Testis (tissue), 2 donors: ENCODE measurements at regions not wholly inside any gene's neighbourhood (a gene's known extent, or its start where the extent isn't known, plus 50 kb on each side); places are given as distances from the start of the nearest gene placed in this dataset.
"Not testable (repeated sequence)": the region's sequence is repeated elsewhere in the genome, so short reads cannot be mapped to it uniquely, and the experiment has no call there.

Experiments
- DNase-seq: peaks from one replicate; pipeline ENCODE4 v3.0.0-alpha.2; 2019
- H3K27ac ChIP-seq, 2 donors: fragments of 200-600 bp; sonication (generic); one replicate each; pipeline ENCODE4 v1.5.1; 2019
- H3K27me3 ChIP-seq: fragments of 200-600 bp; sonication (generic); one replicate; pipeline ENCODE4 v1.5.1; 2019
- H3K36me3 ChIP-seq: fragments of 200-600 bp; sonication (generic); one replicate; pipeline ENCODE4 v1.5.1; 2017; ENCODE audit warnings: low read depth; ENCODE audit errors: missing control alignments
- H3K4me1 ChIP-seq: fragments of 200-600 bp; sonication (generic); one replicate; pipeline ENCODE4 v1.5.1; 2019
- H3K4me3 ChIP-seq, 2 donors: fragments of 200-600 bp; sonication (generic); one replicate each; pipeline ENCODE4 v1.5.1; 2017 to 2019
- H3K9me3 ChIP-seq: fragments of 200-600 bp; sonication (generic); one replicate; pipeline ENCODE4 v1.5.1; 2017
- POLR2A ChIP-seq: fragments of 450-650 bp; IDR thresholded peaks from one replicate; pipeline ENCODE4 v1.6.1; 2017; ENCODE audit warnings: antibody characterized with exemption, mild to moderate bottlenecking, moderate library complexity
- WGBS, 2 donors: methylation state at CpG; one replicate each; pipeline ENCODE4 v1.1.5; 2018; 5-methylcytosine and 5-hydroxymethylcytosine counted together
- intact Hi-C: fragments of 100-400 bp; cut with DNase I; formaldehyde crosslinking; loops from one replicate; pipeline ENCODE4 v1.15.1; 2023; ENCODE audit warnings: low total_unique reads
- TF ChIP-seq, protein P1 (sequence below), 3 experiments: fragments of 450-650 bp in 2 of 3; fragments of 200-600 bp in 1 of 3; sonication (generic) in 1 of 3; IDR thresholded peaks; one replicate each; pipeline ENCODE4 v1.5.1; 2016 to 2019; ENCODE audit warnings: antibody characterized with exemption in 3 of 3, mild to moderate bottlenecking in 2 of 3, moderate library complexity in 1 of 3

DNA sequence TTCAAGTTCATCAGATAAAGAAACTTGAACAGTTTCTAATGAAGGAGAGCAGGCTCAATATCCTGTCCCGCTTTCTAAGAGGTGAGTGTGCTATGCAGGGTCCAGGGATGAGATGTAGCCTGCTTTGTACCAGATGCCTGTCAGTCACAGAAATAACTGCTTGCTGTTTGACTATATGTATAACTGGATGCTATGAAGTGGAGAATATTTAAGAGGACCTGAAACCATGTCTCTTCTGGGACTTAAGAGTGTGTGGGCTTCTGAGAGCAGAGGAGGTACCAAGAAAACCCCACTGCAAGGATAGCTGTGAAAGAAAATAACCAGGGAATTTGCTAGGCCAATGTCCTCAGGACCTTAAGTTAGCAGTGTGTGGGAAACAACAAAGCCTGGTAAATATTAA, 246.3 kb upstream of the RFC3 start:
- Histone ChIP-seq H3K36me3 (no peaks in the 10 kb centered on the region), H3K9me3 (no peaks in the 10 kb centered on the region), H3K4me1 (no peaks in the 10 kb centered on the region), H3K27me3 (no peaks in the 10 kb centered on the region), H3K4me3 (no peak overlapping the region), H3K27ac (no peak overlapping the region)
- TF ChIP-seq POLR2A = no peak
- TF ChIP-seq, protein P1, sequence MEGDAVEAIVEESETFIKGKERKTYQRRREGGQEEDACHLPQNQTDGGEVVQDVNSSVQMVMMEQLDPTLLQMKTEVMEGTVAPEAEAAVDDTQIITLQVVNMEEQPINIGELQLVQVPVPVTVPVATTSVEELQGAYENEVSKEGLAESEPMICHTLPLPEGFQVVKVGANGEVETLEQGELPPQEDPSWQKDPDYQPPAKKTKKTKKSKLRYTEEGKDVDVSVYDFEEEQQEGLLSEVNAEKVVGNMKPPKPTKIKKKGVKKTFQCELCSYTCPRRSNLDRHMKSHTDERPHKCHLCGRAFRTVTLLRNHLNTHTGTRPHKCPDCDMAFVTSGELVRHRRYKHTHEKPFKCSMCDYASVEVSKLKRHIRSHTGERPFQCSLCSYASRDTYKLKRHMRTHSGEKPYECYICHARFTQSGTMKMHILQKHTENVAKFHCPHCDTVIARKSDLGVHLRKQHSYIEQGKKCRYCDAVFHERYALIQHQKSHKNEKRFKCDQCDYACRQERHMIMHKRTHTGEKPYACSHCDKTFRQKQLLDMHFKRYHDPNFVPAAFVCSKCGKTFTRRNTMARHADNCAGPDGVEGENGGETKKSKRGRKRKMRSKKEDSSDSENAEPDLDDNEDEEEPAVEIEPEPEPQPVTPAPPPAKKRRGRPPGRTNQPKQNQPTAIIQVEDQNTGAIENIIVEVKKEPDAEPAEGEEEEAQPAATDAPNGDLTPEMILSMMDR (IDR thresholded peaks at IDR 0.05) = no peak
- intact Hi-C loops = no loop called here
- DNase-seq = no peak
- WGBS, 2 donors = 93 to 100% methylated on average over 1 of the region's 1 CpG

DNA sequence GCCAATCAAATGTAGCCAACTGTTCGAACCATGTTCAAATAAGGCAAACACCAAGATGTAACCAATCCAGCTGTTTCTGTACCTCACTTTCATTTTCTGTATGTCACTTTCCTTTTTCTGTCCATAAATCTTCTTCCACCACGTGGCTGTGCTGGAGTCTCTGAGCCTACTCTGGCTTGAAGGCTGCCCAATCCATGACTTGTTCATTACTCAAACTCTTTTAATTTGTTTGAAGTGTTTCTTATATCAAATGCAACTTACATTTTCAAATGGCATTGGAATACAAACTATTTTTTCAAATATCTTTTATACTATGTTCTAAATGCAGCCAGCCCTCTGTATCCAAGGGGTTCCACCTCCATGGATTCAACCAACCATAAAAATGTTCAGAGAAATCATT, 245.6 kb upstream of the RFC3 start:
- DNase-seq, H3K36me3 ChIP-seq, H3K27me3 ChIP-seq, H3K4me3 ChIP-seq, H3K4me1 ChIP-seq, H3K9me3 ChIP-seq, intact Hi-C loops, H3K27ac ChIP-seq: not testable (repeated sequence)
- WGBS, 2 donors = 81% methylated on average over 2 of the region's 2 CpGs

DNA sequence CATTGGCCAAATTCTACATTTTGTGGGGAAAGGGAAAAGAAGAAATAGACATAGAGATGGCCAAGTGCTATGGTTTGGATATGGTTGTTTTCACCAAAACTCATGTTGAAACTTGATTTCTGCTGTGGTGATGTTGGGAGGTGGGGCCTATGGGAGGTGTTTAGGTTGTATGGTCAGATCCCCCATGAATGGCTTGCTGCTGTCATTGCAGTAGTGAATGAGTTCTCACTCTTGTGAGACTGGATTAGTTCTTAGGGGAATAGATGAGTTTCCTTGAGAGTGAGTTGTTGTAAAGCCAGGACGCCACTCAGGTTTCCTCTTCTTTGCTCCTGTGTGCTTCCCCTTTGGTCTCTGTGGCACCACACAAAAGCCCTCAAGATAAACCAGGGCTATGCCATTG, 242.6 kb upstream of the RFC3 start:
- Histone ChIP-seq H3K4me1 (no peaks in the 10 kb centered on the region), H3K36me3 (no peaks in the 10 kb centered on the region), H3K9me3 (no peaks in the 10 kb centered on the region), H3K4me3 (no peak overlapping the region), H3K27me3 (no peaks in the 10 kb centered on the region), H3K27ac (no peak overlapping the region)
- TF ChIP-seq, protein P1 (IDR thresholded peaks at IDR 0.05) = no peak
- no peak for TF ChIP-seq POLR2A
- intact Hi-C loops = no loop called here
- DNase-seq = no peak
- WGBS, 2 donors = 55 to 62% methylated on average over 1 of the region's 1 CpG

DNA sequence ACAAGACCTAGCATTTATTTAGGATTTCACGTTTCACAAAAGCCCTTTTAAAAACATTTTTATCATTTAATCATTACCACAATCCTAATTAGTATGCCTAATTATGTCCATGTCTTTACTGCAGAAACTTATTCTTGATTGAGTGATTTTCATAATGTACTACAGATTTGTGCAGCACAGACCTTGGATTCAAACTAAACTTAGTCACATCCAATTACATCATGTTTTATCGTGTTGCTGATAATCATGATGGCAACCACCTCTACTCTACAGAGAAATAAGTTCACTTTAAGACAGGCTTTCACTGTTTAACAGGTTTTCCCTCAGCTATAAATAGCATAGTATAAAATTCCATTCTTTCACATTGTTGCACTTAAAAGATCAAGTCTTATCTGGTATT, 240.9 kb upstream of the RFC3 start:
- Histone ChIP-seq H3K27ac (no peak overlapping the region), H3K4me1 (no peaks in the 10 kb centered on the region), H3K27me3 (no peaks in the 10 kb centered on the region), H3K36me3 (no peaks in the 10 kb centered on the region), H3K9me3 (no peaks in the 10 kb centered on the region), H3K4me3 (no peak overlapping the region)
- TF ChIP-seq POLR2A = no peak
- TF ChIP-seq, protein P1 (IDR thresholded peaks at IDR 0.05) = no peak
- no peak for DNase-seq
- intact Hi-C loops = no loop called here
- whole genome bisulfite sequencing, 2 donors = 24 to 34% methylated on average over 2 of the region's 2 CpGs

DNA sequence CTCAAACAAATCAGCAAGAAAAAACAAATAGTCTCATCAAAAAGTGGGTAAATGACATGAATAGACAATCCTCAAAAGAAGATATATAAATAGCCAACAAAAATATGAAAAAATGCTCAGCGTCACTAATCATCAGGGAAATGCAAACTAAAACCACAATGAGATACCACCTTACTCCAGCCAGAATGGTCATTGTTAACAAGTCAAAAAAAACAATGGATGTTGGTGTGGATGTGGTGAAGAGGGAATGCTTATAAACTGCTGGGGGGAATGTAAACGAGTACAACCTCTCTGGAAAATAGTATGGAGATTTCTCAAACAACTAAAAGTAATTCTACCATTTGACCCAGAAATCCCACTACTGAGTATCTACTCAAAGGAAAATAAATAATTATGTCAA, 239.2 kb upstream of the RFC3 start:
- no peak for TF ChIP-seq POLR2A
- TF ChIP-seq, protein P1 (IDR thresholded peaks at IDR 0.05) = no peak
- H3K9me3 ChIP-seq = no peaks in the 10 kb centered on the region
- no peaks in the 10 kb centered on the region for H3K27me3 ChIP-seq
- intact Hi-C loops = no loop called here
- no peak overlapping the region for H3K27ac ChIP-seq
- H3K4me3 ChIP-seq = no peak overlapping the region
- no peaks in the 10 kb centered on the region for H3K36me3 ChIP-seq
- no peaks in the 10 kb centered on the region for H3K4me1 ChIP-seq
- WGBS, 2 donors = 67 to 91% methylated on average over 2 of the region's 2 CpGs
- DNase-seq = no peak
